NCI-H524 (cell line): ENCODE measurements at regions not wholly inside any gene's neighbourhood (a gene's known extent, or its start where the extent isn't known, plus 50 kb on each side); places are given as distances from the start of the nearest gene placed in this dataset.
"Not testable (repeated sequence)": the region's sequence is repeated elsewhere in the genome, so short reads cannot be mapped to it uniquely, and the experiment has no call there.

Source experiments
- DNase-seq, 2 experiments: peaks; one replicate each; lab custom pipeline; 2025; lab: John Stamatoyannopoulos, UW

DNA sequence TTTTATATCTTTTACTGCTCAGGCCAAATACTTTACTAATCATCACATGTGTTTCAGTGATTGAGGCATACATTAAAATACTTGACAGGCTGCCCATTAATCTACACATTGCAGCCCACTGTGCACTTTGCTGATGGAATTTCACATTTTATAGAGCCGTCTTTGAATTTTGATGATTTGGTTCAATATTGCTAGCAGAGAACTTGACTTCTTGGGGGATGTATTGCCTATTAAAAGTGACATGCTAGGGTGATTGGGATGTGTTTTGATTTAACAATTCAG is 1291.0 kb upstream of the GYPC start:
- DNase-seq, result no peak

DNA sequence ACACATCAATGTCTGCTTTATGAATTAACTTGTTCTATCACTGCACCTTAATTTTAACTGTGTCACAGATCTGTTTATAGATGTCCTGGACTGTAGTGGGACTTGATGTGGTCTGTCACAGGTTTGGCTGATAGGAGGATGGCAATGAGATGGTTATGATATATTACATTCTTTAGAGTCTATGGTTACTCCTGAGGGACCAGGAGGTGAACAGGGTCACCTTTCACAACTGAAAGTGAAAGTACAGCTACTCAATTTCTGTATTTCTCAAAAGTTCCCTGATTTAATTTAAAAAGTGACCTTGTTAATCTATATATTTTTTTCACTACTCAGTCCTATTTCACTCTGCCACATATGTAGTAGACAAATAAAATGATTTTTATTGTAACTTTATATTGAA is 1284.1 kb upstream of the GYPC start:
- DNase-seq, result no peak

DNA sequence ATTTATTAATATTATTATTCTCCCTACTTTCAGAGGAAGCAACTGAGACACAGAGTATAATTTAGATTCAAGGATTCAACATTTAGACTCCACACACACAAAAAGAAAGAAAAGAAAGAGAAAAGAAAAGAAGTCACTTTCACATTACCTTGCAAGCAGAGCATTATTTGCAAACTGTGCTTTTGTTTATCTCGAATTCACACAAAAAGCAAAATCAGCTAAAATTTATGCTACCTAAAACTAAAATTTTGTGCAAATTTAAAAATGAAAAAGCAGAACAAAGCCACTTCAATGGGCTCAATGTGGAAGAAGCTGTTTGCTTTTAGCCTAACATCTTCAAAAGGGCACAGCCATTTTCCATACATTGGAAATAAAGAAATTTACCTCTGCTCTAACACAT is 1282.7 kb upstream of the GYPC start:
- DNase-seq, result no peak

DNA sequence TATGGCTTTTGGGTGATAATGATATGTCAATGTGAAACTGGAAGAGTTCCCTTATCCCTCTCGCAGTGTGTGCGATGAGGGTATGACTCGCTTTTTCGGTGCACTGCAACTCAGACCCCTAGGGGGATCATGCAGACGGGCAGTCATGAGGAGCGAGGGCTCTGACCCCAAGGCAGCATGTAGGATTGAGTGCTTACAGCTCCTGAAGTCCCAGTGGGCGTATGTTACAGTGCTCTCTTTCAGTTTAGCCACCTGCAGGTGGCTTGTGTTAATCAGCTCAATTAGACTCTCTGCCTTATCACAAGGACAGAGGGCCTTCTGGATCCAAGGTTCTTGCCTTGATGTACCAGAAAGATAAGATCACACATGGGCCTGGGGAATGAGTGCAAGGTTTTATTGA is 1269.9 kb upstream of the GYPC start:
- peak in 1 of 2 experiments; percentile 9 for DNase-seq

DNA sequence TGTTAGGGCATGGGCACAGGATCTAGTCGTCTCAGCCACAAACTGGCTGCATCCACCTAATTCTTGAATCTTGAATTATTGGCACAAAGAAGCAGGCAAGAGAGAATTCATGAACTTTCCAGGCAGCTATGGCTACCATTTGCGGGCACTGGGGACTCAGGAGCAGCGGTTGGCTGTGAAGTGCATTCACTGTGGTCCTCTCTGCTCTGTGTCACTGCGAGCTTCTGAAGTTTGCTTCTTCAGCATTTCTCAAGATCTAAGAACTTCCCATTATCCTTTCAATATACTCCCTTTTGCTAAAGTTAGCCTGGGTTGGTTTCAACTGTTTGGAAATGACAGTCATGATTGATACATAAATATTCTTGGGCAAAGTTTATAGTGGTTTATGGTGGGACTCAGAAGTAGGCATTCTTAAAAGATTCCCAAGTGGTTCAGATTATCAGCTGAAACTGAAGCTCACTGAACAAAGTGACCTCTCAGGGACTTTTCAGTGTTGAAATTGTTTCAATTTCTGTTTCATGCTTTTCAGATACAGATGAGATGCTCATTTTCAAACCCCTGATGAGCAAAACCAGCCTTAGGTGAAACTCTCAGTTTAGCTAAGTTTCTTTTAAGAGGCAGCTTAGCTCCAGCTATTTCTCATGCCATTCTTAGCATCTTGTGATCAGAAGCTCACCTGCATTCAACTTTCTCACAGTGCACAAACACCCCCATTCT is 1258.3 kb upstream of the GYPC start:
- no peak for DNase-seq

DNA sequence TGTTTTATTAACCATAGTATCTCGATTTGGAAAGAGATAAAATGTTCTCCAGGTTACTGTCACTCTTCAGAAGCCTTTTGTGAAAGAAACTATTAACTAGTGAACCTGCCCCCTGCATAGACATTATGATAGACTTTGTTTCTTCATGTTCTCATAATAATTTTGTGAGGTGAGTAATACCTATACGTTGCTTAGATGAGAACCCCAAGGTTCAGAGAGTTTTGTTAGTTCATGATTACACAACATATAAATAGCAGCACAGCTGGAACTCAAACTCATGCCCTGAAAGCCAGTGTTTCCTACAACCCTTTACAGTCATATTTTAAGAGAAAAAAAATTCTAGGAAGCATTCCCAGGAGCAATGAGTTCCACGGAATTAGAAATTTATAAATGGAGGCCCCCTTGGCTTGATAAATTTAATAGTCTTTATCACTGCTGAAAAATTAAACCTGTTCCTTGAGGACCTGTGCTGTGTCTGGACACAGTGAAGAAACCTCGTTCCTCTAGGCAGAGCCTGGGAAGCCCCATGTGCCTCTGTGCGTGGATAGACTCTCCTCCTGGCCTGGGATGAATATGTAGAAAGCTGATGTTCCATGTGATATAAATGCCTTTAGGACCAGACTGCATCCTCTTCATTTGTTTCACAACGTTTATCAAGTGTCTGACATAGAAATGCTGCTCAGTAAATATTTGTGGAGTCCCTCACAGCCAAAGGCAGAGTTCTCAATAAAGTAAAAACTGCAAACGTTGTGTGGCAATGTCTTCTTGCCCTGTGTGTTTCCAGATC is 1257.0 kb upstream of the GYPC start:
- DNase-seq, result no peak

DNA sequence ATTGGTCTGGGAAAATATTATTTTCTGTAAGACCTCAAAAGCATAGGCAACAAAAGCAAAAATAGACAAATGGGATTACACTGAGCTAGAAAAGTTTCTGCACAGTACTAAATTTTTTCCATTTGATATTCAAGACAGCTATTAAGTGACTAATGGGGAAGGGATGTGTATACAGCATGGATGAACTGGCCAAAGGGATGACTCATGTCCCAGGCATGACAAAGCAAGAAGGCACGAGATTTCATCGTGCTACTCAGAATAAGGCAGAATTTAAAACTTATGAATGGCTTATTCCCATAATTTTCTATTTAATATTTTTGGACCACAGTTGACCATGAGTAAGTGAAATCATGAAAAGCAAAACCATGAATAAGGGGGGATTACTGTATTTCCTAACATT is 1250.1 kb upstream of the GYPC start:
- no peak for DNase-seq

DNA sequence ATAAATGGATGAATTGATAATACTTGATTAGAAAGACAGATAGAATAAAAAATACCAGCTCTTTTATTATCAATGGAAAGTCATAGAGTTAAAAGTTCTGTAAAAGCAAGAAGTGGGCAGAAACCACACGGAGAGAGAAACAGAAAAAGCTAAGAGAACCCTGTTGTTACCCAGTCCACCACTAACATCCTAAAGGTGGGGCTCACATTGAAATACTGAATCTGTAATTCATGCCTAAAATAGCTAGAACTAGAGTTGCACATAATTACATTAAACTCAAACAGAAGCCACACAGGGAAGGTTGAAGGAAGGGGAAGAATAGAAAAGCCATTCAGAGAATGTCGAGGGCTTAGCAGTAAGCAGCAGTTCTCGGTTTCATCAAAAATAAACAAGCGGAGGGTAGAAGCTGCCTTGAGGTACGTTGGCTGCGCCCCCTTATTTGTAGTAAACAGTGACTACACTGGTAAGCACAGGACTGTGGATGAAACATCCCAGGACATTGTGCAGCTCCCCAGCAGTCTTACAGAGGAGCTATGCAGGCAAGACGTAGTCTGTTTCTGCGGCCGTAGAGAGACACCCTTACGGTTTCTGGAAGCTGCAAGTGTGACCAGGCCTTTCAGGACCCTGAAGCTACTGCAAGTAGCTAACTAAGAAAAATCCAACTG is 1247.0 kb upstream of the GYPC start:
- DNase-seq, result no peak

DNA sequence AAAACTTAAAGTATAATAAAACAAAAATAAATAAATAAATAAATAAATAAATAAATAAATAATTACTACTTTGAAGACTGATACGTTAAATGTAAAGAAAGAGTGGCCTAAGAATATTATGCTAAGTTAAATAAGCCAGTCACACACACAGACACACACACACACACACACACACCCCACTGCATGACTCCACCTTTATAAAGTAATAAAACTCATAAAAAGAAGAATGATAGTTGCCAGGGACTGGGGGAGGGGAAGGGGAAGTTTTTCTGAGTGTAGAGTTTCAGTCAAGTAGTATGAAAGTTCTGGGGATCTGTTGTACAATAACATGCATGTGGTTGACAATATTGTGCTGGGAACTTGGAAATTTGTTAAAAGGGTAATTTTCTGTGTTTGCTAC is 1237.5 kb upstream of the GYPC start:
- DNase-seq, result no peak

DNA sequence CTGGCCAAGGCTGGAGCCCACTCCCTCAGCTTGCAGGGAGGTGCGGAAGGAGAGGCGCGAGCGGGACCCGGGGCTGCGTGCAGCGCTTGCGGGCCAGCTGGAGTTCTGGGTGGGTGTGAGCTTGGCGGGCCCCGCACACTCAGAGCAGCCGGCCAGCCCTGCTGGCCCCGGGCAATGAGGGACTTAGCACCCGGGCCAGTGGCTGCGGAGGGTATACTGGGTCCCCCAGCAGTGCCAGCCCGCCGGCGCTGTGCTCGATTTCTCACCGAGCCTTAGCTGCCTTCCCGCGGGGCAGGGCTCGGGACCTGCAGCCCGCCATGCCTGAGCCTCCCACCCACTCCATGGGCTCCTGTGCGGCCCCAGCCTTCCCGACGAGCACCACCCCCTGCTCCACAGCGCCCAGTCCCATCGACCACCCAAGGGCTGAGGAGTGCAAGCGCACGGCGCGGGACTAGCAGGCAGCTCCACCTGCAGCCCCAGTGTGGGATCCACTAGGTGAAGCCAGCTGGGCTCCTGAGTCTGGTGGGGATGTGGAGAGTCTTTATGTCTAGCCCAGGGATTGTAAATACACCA is 1233.7 kb upstream of the GYPC start:
- not testable (repeated sequence) for DNase-seq

DNA sequence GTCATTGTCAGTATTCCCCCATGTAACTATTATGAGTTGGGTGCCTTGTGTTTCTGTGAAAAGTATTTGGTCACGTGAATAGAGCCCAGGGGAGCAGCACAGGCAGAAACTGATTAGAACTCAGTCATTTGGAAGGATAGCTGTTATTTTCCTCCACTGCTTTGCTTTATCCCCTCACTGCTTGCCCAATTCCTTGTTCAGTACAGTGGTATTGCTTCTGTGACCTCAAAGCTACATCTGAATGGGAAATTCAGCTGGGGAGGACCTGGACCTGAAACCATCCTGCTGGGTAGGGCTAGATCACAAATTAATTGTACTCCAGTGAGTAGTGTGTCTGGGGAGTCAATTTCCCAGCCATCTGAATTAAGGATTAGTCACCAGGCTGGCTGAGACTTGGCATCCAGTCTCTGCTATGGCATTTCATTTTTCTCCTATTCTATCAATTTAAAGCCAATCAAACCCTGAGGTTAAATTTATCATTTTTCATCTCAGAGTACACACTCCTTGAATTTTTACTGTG is 1231.6 kb upstream of the GYPC start:
- DNase-seq, result no peak

DNA sequence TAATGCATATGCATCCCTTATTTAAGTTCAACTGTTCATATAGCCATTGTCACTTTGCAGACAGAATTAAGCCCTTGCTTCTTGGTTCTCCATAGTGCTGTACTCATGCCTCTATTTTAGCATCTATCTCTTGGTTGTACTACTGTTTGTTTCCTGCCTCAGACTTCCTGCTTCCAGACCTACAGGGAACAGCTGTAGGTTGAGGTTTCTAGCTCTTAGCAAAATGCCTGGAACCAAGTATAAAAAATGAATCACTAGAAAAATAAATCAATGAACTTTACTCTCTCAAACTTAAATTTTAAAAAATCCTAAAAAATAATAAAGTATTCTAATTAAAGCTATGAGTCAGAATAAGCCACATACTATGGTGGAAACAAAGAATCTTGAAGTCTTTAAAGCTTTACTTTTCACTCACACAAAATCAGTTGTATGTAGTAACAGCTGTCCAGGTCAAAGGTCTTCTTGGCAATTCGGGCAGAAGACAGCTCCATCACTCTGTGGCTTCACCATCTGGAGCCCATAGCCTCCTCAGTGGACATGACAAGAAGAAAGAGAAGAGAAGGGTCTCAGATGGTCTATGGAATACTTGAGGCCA is 1228.1 kb upstream of the GYPC start:
- DNase-seq, result no peak

DNA sequence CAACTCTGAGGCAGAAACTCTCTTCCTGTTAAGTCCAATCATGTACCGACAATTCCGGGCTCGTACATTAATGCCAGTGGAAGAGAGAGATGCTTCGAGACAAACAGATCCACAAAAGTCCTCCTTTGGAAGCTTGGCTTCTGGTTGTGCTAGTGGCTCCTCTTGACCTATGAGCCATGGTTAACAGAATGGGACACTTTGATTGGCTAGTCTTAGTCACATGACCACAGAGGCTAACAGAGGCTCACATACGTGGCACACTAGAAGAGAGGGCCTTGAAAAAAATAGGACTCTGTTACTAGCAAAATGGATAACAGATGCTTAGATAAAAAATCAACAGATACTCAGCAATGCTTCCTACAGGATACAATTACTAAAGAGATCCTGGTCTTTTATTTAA is 1211.9 kb upstream of the GYPC start:
- DNase-seq, result no peak

DNA sequence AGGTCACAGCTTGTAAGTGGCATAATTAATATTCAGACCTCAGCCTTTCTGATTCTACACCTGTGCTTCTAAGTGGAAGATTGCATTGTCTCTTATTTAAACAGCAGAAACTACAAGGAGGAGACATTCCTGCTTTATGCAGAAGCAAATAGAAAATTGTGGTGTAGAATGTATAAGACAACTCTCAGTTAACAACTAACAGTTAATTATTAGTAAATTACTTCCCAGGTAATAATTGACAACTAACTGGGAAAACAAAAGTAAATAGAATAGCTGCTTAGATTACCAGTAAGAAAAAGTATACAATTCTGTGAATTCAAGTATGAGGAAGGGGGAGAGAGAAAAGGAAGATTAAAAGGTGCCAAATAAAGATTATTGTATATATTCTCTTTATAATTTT is 1210.5 kb upstream of the GYPC start:
- DNase-seq, result no peak

DNA sequence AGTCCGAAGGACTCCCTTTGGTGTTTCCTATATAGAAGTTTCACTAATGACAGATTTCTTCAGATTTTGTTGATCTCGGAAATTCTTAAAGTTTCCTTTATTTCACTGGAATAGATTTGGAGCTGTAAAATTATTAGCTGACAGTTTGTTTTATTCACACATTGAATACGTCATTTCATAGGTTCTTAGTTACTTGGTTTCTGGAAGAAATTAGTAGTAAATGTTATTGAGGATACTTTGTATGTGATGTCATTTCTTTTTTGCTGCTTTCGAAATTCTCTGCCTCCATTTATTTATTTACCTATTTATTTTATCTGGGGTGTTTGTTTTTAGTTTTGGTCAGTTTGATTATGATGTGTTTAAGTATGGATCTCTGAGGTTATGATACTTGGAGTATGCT is 1205.9 kb upstream of the GYPC start:
- no peak for DNase-seq

DNA sequence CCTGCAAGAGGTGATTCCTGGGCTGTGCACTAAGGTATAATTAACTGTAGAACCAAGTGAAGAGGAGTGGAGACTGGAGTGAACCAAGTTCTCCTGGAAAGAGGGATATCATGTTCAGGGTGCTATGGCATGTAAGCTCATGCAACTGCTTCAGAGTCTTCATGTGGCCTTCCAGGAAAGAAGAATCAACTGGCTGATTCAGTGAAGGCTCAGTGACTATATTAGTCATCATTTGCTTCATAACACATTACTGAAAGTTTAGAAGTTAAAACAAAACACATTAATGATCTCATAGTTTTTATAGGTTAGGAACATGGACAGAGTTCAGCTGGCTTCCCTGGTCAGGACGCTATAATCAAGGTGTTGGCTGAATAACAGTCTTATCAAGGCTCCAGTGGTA is 1200.8 kb upstream of the GYPC start:
- no peak for DNase-seq

DNA sequence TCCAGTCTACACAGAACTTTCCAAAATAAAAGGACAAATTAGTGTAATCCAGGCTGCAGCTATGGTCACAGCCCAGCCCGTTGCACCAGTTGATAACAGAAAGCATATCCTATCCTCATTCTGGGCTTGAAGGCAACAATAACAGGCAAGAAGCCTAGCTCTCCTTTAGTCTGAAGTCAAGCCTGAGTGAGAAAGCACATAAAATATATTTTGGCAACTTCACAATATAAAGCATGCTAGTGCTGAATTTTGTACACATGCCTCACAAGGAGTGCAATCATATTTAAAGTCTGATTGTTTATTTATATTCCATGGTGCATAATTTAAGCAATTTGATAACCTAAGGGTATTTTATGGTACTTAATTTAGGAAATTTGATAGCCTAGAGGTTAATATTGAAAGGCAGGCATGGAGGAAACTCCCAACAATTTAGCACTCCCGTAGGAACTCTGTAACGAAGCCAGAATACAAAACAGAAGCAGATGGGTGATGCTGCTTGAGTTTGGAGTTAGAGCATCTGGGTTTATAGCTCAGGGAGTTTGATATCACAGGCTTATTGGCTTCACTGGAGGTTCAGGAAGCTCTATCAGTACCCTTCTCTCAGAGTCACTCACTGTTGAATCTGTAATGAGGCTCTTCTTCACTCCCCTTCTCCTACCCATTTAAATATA is 1199.1 kb upstream of the GYPC start:
- peak; percentile 78 to 95 for DNase-seq

DNA sequence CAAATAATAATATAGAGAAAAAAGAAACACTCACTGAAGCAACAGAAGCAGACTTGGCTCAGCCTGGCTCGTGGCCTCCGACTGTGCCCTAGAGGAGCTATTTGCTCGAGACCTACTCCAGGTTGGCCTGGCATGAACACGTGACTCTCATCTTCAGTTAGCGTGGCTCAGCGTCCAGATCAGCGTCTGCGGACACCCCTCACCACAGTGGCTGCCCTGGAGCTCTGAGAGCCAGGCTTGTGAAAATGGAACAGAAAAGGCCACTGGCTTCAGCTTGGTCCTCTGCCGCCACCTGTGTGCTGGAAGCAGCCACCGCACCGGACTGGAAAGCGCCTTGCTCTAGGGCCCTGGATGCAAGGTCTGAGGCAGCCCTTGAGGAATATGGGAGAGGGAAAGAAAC is 1184.0 kb upstream of the GYPC start:
- peak; percentile 63 to 69 for DNase-seq

DNA sequence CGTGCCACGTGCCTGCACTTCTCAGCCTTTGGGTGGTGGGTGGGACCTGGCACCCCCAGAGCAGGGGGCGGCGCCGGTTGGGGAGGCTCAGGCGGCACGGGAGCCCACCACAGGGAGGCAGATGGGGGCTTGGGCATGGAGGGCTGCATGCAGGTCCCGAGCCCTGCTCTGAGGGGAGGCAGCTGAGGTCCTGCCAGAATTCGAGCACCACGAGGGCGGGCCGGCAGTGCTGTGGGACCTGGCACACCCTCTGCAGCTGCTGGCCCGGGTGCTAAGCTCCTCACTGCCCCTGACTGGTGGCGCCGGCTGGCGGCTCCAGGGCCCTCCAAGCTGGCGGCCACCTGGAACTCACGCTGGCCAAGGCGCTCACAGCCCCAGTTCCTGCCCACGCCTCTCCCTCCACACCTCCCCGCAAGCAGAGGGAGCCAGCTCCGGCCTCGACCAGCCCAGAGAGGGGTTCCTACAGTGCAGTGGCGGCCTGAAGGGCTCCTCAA is 1176.8 kb upstream of the GYPC start:
- no peak for DNase-seq

DNA sequence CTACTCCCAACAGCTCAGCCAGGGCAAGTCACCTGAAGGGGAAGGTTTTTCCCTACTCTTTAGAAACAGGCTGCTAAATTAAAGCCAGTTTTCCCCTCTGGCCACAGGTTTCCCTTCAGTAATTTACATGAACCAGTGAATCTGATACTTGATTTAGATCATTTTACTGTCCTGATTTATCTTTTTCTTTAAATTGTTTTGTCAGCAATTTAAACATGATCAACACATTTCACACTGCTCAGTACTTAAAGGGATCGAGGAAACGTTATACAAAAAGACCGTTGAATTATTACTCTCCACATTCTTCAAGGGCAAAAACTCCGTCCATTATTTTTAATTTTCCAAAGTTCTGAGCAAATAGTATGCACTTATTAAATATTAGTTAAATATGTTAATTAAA is 1165.7 kb upstream of the GYPC start:
- DNase-seq, result no peak

DNA sequence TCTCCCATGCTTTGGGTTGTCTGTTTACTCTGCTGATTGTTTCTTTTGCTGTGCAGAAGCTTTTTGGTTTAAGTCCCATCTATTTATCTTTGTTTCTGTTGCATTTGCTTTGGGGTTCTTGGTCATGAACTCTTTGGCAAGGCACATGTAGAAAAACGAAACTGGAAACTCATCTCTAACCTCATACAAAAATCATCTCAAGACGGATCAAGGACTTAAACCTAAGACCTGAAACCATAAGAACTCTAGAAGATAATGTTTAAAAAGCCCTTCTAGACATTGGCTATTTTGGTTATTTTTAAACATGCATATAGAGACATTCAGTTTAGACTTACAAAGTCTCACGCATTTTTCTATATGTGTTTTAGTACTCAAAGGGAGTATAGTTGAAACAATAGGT is 1164.3 kb upstream of the GYPC start:
- no peak for DNase-seq

DNA sequence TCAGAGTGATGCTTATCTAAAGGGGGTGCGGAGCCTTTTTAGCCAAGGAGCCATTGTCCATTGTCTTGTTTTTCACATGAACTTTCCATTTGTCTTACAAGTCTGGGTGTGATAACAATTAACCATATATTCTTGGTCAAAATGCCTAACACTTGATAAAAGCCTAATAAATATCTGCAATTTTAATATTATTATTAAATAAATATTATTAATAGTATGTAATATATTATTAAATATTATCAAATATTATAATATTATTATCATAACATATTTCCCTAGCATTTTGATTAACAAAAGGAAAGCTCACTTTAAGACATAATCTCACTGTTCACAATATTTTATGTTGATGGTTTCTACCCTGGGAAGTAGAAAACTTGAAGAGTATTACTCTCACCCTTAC is 1143.6 kb upstream of the GYPC start:
- DNase-seq, result no peak
